ENCODE measurements at regions not wholly inside any gene's neighbourhood (a gene's known extent, or its start where the extent isn't known, plus 50 kb on each side); places are given as distances from the start of the nearest gene placed in this dataset.

DNA sequence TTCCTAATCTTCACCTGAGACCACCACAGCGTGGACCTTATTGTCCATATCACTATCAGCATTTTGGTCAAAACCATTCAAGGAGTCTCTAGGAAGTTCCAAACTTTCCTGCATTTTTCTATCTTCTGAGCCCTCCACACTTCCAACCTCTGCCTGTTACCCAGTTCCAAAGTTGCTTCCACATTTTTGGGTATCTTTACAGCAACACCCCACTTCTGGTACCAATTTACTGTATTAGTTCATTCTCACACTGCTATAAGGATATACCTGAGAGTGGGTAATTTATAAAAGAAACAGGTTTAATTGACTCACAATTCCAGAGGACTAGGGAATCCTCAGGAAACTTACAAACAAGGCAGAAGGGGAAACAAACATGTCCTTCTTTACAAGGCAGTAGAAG, 103.3 kb upstream of the CBLB start:
- Histone ChIP-seq H3K36me3 (ENCODE audit: control insufficient read depth in 4 of 4, insufficient read depth in 3 of 4, low read depth in 1 of 4, low read length in 3 of 4) (no peaks in the 10 kb centered on the region), H3K9ac (ENCODE audit: low read depth in 1 of 2, low read length in 2 of 2) (no peak overlapping the region)
- 0% methylated on average over 1 of the region's 1 CpG for WGBS

DNA sequence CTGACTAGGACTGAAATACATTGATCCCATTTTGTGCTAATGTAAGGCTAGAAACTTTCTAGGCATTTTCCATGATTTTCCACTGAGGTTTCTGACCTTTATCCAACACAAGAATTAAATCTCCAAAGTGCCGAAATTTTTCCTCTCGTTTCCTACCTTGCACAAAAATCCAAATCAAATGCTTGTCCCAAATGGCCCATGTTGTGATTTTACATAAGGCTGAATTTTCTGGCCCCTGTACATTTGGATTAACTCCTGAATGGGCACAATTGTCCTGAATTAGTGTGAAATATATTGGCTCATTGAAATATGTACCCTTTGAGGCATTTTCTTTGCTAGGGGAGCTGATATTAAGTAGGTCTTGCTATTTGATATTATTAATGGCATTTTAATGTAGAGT, 105.6 kb upstream of the CBLB start:
- H3K36me3 ChIP-seq (ENCODE audit: control insufficient read depth in 4 of 4, insufficient read depth in 3 of 4, low read depth in 1 of 4, low read length in 3 of 4): no peaks in the 10 kb centered on the region
- H3K9me3 ChIP-seq (ENCODE audit: control insufficient read depth in 4 of 4, low read length in 3 of 4): peaks cover 0 to 12% (median under 1%) of the 10 kb centered on the region in 4 donors
- 90% methylated on average over 2 of the region's 2 CpGs for WGBS
- H3K4me3 ChIP-seq (ENCODE audit: low read depth in 1 of 3, low read length in 3 of 3): no peak overlapping the region
- no peak for TF ChIP-seq NR2F2 (IDR thresholded peaks at IDR 0.05)
- no peak overlapping the region for H3K9ac ChIP-seq (ENCODE audit: low read depth in 1 of 2, low read length in 2 of 2)
- DNase-seq (ENCODE audit: low spot score): no peak
- H3K27ac ChIP-seq (ENCODE audit: low read depth in 1 of 2, low read length in 2 of 2): no peak overlapping the region
- H3K4me1 ChIP-seq (ENCODE audit: control insufficient read depth in 4 of 4, insufficient read depth in 4 of 4, low read length in 3 of 4): peaks cover 0 to 3% (median 1%) of the 10 kb centered on the region in 4 donors
- no peaks in the 10 kb centered on the region for H3K27me3 ChIP-seq (ENCODE audit: control insufficient read depth in 4 of 4, insufficient read depth in 4 of 4, low read length in 3 of 4)

More for the DNA sequence above, 103.3 kb upstream of the CBLB start:
- no peak for TF ChIP-seq RAD21 (IDR thresholded peaks at IDR 0.05)
- TF ChIP-seq, protein P1, sequence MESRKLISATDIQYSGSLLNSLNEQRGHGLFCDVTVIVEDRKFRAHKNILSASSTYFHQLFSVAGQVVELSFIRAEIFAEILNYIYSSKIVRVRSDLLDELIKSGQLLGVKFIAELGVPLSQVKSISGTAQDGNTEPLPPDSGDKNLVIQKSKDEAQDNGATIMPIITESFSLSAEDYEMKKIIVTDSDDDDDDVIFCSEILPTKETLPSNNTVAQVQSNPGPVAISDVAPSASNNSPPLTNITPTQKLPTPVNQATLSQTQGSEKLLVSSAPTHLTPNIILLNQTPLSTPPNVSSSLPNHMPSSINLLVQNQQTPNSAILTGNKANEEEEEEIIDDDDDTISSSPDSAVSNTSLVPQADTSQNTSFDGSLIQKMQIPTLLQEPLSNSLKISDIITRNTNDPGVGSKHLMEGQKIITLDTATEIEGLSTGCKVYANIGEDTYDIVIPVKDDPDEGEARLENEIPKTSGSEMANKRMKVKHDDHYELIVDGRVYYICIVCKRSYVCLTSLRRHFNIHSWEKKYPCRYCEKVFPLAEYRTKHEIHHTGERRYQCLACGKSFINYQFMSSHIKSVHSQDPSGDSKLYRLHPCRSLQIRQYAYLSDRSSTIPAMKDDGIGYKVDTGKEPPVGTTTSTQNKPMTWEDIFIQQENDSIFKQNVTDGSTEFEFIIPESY (IDR thresholded peaks at IDR 0.05): no peak
- no peak for TF ChIP-seq HNF4G (IDR thresholded peaks at IDR 0.05)
- Histone ChIP-seq H3K27ac (ENCODE audit: low read depth in 1 of 2, low read length in 2 of 2) (no peak overlapping the region), H3K4me1 (ENCODE audit: control insufficient read depth in 4 of 4, insufficient read depth in 4 of 4, low read length in 3 of 4) (peaks cover 0 to 3% (median 1%) of the 10 kb centered on the region in 4 donors), H3K9me3 (ENCODE audit: control insufficient read depth in 4 of 4, low read length in 3 of 4) (peaks cover 0 to 12% (median under 1%) of the 10 kb centered on the region in 4 donors), H3K27me3 (ENCODE audit: control insufficient read depth in 4 of 4, insufficient read depth in 4 of 4, low read length in 3 of 4) (no peaks in the 10 kb centered on the region), H3K4me3 (ENCODE audit: low read depth in 1 of 3, low read length in 3 of 3) (no peak overlapping the region)
- DNase-seq (ENCODE audit: low spot score): no peak

DNA sequence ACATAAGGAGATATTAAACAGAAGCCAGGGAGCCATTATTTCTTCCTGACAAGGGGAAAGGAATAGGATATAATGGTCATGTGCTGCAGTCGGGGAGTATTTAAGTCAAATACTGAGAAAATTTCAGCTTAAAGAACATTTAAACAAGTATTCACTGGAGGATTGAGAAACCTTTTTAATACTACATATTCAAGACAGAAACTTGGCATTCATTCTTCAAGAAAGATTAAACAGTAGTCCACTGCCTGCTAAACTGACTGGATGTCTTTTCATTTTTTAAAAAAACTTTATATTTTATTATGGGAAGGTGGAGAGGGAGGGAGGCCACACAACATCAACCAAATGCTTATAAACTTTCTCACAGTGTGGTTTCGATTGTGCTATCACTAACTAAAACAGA, 107.4 kb upstream of the CBLB start:
- Histone ChIP-seq H3K4me1 (ENCODE audit: control insufficient read depth in 4 of 4, insufficient read depth in 4 of 4, low read length in 3 of 4) (no peaks in the 10 kb centered on the region), H3K27me3 (ENCODE audit: control insufficient read depth in 4 of 4, insufficient read depth in 4 of 4, low read length in 3 of 4) (no peaks in the 10 kb centered on the region), H3K9me3 (ENCODE audit: control insufficient read depth in 4 of 4, low read length in 3 of 4) (peaks cover 0 to 11% (median under 1%) of the 10 kb centered on the region in 4 donors), H3K36me3 (ENCODE audit: control insufficient read depth in 4 of 4, insufficient read depth in 3 of 4, low read depth in 1 of 4, low read length in 3 of 4) (no peaks in the 10 kb centered on the region), H3K9ac (ENCODE audit: low read depth in 1 of 2, low read length in 2 of 2) (no peak overlapping the region), H3K4me3 (ENCODE audit: low read depth in 1 of 3, low read length in 3 of 3) (no peak overlapping the region), H3K27ac (ENCODE audit: low read depth in 1 of 2, low read length in 2 of 2) (no peak overlapping the region)
- TF ChIP-seq NR2F2 (IDR thresholded peaks at IDR 0.05) (no peak), SP1 (IDR thresholded peaks at IDR 0.05) (no peak)
- WGBS: 86% methylated on average over 2 of the region's 2 CpGs
- no peak for DNase-seq (ENCODE audit: low spot score)

DNA sequence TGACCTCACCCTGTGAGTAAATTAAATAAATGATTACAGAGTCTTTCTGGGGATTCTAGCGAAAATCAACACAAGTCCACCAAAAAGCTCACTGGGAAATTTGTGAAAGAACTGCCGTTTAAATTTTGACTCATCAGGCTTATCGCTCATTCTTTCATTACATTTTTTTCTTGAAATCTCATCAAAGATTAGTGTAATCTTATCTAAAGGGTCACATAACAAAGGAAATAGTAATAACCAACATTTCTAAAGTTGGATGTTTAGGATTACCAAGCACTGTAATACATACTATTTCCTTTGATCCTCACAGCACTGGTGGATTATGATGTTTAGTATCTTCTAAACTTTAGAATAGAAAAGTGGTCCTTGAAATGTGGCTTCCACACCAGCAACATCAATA, 111.1 kb upstream of the CBLB start:
- no peak for DNase-seq (ENCODE audit: low spot score)
- Histone ChIP-seq H3K9ac (ENCODE audit: low read depth in 1 of 2, low read length in 2 of 2) (no peak overlapping the region), H3K4me1 (ENCODE audit: control insufficient read depth in 4 of 4, insufficient read depth in 4 of 4, low read length in 3 of 4) (no peaks in the 10 kb centered on the region), H3K4me3 (ENCODE audit: low read depth in 1 of 3, low read length in 3 of 3) (no peak overlapping the region), H3K27ac (ENCODE audit: low read depth in 1 of 2, low read length in 2 of 2) (no peak overlapping the region), H3K9me3 (ENCODE audit: control insufficient read depth in 4 of 4, low read length in 3 of 4) (no peaks in the 10 kb centered on the region), H3K36me3 (ENCODE audit: control insufficient read depth in 4 of 4, insufficient read depth in 3 of 4, low read depth in 1 of 4, low read length in 3 of 4) (no peaks in the 10 kb centered on the region), H3K27me3 (ENCODE audit: control insufficient read depth in 4 of 4, insufficient read depth in 4 of 4, low read length in 3 of 4) (no peaks in the 10 kb centered on the region)
- WGBS: 64% methylated on average over 3 of the region's 3 CpGs
- no peak for TF ChIP-seq EGR1 (IDR thresholded peaks at IDR 0.05; ENCODE audit: low read depth in 2 of 2)
- TF ChIP-seq FOXA1 (IDR thresholded peaks at IDR 0.05): no peak
- TF ChIP-seq, protein P1 (IDR thresholded peaks at IDR 0.05): no peak
- TF ChIP-seq, protein P2, sequence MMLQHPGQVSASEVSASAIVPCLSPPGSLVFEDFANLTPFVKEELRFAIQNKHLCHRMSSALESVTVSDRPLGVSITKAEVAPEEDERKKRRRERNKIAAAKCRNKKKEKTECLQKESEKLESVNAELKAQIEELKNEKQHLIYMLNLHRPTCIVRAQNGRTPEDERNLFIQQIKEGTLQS (IDR thresholded peaks at IDR 0.05): no peak
- TF ChIP-seq HNF4A (conservative IDR thresholded peaks at IDR 0.05): no peak

Measured in liver (tissue), 7 donors.